HG03342 (cell line): ENCODE measurements at regions not wholly inside any gene's neighbourhood (a gene's known extent, or its start where the extent isn't known, plus 50 kb on each side); places are given as distances from the start of the nearest gene placed in this dataset.

Experiments
- ATAC-seq: cut with Tn5 transposase; IDR thresholded peaks from one replicate; pipeline ENCODE4 v1.9.1; 2021; ENCODE audit warnings: mild to moderate bottlenecking, moderate library complexity; ENCODE audit not compliant: unreplicated experiment

DNA sequence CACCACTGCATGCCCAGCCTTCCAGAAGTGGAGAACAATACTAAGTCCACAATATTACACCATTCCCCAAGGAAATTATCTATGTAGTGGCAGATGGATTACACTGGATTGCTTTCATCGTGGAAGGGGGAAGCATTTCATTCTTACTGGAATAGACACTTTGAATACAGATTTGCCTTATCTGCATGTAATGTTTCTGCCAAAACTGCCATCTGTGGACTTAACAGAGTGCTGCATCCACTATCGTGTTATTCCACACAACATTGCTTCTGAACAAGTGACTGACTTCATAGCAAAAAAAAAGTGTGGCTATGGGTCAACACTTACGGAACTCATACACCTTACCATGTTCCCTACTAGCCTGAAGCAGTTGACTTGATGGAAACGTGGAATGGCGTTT lies 536.9 kb downstream of the BRINP1 start:
- no peak for ATAC-seq

DNA sequence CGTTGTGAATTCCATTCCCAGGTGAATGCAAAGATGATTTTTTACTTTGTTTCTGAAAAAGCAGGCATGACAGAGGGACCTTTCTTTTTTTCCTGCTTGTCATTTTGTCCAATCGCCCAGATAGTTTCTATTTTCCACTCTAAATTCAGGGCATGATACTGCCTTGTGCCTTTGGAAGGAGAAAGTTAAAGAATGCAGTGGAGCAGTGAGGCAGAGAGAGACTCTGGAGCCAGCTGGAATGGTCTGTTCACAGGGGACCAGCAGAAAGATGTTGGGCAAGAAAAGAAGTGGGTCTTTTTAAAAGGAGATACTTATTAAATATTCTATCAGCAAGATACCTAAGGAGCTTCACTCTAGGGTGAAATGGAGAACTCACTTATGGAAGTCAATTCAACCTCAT lies 532.3 kb downstream of the BRINP1 start:
- no peak for ATAC-seq

DNA sequence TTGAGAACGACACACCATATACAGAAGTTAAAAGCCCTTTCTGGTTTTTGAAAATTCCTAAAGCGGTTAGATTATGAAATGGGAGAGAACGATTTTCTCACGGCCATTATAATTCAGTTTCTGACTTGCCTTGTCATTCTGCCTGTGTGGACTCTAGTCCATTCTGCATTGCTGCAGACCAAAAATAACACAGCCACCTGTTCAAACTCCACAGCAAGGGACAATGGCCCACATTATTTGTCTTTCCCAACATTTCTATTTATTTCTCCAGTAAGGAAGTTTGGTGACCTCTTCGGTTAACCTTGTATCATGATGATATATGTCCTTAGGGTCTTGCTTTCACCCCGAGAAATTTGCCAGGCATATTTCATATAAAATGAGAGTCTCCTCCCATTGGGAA lies 497.7 kb downstream of the BRINP1 start:
- no peak for ATAC-seq

DNA sequence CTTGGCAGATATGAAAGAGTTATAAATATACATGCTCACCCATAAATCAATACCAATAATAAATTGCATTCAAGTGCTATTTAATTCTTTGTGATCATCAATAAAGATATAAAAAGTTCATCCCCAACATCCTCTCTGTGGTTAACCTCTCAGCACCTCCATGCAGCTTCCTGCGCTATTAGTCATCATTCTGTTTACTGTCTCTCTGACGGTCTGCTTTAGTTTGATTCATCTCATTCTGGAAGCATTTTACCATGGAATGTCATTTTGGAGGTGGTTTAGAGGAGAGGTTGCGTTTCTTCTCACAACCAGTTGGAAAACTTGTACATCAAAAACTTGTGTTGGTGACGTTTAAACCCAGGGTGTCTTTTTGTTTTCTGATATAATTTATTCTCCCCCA lies 486.6 kb downstream of the BRINP1 start:
- no peak for ATAC-seq

DNA sequence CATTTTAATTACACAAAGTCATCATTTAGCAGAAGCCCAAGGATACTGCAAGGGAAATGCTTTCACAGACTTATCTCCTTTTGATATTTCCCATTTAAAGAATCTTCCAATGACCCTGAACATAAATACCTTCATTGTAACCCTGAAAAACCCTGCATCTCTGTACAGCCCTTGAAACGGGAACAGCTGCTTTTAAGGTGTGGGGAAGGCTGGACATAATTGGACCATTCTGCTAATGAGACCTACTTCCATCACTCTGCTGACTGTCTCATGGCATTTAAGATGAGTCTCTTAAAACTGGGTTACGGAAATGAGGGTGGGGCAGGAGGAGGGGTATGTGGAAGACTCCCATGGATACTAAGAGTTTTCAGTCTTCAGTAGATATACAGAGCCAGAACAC lies 485.8 kb downstream of the BRINP1 start:
- ATAC-seq = no peak

DNA sequence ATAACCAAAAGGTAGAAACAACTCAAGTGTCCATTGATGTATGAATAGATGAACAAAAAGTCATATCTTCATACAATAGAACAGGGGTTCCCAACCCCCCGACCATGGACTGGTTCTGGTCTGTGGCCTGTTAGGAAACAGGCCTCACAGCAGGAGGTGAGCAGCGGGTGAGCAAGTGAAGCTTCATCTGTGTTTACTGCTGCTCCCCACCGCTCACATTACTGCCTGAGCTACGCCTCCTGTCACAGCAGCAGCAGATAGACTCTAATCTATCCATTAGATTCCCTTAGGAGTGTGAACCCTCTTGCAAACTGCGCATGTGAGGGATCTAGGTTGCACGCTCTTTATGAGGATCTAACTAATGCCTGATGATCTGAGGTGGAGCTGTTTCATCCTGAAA lies 478.0 kb downstream of the BRINP1 start:
- no peak for ATAC-seq

DNA sequence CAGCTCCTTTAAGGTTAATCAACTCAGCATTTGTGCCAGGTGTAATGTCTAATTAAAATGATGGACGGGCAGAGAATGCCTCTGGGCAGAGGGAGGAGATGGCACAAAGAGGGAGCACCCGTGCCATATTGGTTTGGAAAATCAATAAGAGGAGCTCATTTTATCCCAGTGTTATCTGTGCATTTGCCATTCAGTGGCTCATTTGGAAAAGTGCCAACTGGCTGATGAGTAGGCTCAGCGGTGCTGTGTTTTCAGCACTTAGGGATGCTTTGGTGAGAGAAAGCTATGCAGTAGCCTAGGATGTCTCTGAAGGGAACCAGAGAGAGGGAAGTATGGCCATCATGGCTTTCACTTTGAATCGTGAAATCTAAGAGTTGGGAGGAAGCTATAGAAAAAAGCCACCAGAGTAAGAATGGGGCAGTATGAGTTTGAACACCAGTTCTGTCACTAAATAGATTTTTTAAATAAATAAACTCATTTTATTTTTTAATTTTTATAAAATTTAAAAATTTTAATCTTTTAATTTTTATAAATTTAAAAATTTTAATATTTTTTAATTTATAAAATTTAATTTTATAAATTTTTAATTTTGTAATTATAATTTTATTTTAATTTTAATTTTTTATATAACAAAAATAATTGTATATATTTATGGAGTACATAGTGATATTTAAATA lies 472.8 kb downstream of the BRINP1 start:
- ATAC-seq = no peak

DNA sequence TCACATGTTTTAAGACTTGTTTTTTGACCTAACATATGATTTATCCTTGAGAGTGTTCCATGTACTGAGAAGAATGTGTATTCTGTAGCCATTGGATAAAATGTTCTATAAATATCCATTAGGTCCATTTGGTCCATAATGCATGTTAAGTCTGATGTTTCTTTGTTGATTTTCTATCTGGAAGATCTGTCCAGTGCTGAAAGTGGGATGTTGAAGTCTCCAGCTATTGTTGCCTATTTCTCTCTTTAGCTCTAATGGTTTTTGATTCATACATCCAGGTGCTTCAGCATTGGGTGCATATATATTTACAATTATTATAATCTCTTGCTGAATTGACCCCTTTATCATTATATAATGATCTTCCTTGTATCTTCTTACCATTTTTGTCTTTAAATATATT lies 451.1 kb downstream of the BRINP1 start:
- no peak for ATAC-seq

DNA sequence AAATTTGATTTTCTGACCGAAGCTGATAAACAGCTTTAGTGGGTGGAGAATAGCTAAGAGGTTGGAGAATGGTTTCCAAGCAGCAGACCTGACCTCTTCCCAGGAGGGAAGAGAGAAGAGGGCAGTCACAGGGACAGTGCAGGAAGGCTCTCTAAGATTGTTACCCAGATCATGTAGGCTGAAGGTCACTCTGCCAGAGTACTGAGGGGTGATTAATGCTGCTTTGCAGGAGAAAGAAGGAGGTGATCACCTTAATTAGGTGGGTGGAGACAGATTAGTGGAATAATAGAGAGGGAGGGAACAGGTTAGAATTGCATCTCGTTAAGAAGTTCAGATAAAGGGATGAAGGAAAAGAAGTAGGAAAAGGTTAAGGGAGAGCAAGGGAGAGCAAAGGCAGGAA lies 440.5 kb downstream of the BRINP1 start:
- ATAC-seq = no peak

DNA sequence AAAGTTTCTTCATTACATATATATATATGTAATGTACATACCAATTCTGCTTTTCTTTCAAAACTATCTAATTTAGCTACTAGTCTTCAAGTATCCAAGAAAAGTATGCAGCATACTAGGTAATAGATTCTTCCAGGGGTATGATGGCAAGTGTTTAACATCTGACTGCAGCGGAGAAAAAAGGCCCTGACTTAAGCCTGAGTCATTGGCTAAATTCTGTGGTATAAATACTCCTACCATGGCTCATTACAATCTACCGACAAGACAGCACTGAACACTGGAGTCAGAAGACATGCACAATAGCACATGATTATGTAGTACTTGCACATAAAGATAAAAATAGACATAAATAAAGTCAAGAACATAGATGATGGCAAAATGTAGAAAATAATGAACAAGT lies 439.9 kb downstream of the BRINP1 start:
- ATAC-seq = no peak

DNA sequence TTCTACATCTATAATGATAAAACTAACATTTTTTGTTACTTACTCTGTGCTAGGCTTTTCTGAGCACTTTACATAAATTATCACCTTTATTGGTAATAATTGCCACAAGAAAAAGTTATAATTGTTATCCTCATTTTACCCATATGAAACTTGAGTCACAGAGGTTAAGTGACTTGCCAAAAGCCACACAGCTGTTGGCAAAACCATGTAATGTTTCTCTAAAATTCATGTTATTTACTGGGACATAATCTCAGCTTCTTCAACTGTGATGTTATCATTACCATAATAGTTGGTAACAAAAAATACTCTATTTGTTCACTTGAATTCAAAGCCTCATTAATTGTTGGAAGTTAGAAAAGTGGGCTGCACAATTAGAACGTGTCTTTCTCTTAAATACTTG lies 437.3 kb downstream of the BRINP1 start:
- ATAC-seq = no peak

DNA sequence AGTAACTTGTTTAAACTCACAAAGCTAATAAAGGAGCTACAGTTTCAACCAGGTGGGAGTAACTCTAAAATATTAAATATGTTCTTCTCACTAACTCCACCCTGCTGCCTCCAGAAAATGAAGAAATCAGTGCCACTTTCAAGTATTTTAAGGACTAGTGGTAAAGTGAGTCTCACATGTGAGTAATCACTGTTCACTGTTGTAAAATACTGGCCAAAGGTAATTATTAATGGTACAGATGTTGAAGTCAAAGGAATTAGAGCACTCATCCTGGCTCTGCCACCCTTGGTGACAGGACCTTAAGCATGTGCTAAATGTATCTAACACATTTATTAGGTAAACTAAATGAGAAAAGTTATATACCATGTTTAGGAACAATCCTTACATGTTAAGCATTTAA lies 430.7 kb downstream of the BRINP1 start:
- no peak for ATAC-seq

DNA sequence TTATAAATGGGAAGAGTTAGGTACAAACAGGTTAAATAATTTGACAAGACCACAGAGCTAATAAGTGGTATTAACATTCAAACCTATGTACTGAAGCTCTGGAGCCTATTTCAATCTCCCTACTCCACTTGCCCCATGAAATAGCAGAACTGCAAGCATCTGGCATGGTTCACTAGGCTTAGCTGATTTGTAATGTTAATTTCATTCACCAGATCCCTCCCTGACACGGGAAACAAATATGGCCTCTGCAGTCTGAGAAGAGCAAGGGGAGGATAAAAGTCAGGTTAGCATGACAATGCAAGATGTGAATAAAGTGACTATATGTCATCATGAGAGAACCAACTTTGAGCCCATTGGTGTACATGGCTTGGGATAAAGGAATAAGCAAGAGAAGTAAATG lies 428.8 kb downstream of the BRINP1 start:
- no peak for ATAC-seq

DNA sequence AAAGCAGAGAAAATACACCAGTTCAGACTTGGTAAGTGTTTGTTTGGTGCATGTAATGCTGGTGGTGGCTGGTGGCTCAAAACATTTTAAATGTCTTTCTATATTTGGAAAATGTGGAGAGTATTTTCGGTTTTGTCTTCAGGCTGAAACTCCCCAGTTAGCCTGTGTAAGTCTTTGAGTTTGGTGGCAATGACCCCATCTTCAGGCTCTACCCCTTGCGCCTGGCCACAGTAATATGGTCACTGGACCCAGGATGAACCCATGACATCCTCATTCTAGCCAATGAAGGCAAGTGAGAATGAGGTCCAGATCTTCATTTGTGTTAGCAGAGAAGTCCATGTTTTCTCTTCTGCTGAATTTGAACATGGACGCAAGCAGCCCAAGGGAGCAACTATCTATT lies 422.6 kb downstream of the BRINP1 start:
- ATAC-seq = no peak

DNA sequence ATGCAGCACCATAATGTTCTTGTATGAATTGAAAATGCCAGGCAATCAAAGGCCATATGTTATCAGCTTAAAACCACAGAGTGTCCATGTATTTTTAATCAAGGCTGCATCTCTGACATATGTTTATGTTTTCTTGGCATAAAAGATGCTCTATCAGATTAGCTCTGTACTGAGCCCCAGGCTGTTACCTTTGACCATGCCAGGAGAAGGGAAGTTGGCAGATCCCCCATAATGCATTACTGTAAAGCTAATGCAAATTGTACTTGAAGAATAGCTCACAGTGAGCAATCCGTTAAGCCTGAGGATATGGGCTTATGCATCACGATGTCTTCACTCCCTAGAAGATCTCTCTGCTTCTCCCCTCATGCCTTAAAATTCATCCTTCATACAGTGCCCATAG lies 414.4 kb downstream of the BRINP1 start:
- no peak for ATAC-seq

DNA sequence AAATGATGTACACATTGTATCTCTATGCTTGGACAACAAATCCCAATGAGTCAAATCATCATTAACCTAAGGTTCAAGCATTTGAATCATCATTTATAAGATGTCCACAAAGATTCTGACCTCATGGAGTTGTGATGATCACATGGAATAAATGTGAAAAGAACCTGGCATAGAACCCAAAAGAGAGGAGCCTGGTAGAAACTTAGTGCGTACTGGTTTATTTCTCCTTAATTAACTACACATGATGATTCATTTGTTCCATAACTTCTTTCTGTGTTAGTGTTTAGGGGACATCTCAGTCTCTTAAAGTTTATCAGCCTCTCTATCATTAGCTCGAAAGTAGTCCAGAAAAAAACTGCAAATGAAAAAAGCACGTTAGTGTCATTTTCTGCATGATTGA lies 411.6 kb downstream of the BRINP1 start:
- no peak for ATAC-seq

DNA sequence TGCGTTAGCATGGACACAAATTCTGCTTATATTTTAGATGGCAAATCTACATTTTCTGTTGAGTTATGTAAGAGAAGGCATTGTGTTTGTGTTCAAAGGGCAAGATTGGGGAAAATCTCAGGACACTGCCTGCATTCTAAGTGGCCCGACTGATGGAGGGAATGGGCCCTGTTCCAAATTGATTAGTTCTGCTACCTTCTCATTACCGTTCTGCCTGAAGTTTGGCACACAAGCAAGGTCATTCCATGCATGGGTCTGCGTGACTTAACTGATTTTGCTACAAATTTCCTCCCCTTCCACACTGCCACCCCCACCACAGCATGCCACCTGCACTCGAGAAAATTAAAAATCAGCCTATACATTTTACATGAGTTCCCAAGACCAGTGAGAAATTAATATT lies 409.9 kb downstream of the BRINP1 start:
- ATAC-seq = no peak

DNA sequence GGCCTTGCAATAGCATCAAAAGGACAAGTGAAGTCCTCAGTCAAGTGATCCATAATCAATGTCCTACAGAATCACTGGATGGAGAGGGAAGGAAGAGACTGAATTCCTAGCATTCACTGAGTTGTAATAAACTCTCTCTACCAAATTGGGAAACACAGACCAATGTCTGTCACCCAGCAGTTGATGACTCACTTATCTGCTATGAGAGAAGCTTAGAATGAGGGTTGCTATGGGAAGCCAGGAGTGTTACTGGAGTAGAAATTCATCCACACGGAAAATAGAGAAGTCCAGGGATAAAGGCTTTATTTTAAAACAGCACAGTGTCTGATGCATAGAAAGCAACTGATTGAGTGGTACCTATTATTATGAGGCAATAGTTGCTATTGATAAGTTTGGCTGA lies 407.4 kb downstream of the BRINP1 start:
- no peak for ATAC-seq

DNA sequence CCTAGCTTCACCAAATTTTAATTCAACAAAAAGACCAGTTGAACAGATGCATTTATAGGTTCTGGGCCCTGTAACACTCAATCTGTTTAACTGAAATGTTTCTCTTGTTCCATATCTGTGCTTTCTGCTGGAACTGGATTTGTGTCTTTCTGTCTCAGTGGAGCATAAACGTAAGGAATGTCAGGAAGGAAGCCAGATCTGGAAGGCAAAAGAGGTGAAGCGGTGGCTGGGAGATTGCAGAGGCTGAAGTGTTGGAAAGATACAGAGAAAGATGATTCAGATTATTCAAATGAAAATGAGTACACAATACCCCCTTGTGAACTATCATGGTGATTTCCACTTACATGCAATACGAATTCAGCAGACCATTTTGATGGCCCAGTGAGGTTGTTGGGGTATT lies 406.8 kb downstream of the BRINP1 start:
- no peak for ATAC-seq

DNA sequence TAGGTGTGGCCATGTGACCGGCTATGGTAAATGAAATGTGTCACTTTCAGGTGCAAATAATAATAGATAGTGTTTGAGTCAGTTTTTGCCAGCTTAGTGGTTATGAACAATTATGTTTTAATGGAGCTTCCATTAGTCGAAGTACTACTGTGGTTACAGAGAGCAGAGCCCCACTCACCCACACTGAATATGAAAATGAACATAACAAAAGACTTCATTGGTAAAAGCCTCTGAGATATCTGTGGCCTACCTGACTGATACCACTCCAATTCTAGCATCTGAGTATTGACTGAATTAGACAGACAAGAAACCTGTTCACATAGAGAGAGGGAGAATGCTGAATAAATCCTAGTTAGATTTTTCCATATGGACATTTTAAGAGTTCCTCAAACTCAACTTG lies 405.6 kb downstream of the BRINP1 start:
- ATAC-seq = no peak

DNA sequence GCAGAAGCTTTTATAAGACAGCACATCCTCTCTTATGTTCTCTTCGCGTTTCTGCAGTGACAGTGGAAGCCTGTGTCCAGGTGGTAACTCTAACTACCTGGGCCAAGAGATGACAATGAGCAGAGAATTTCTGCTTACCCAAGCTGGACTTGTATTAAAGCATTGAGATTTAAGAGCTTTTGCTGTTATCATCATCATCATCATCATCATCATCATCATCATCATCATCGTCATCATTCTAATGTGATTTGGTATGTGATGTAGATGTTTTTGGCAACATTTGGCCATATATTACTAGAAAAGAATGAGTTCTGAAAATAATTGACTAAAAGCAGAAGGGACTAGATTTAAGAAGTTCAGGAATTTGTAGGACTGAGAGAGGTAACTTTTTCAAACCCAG lies 401.3 kb downstream of the BRINP1 start:
- no peak for ATAC-seq

DNA sequence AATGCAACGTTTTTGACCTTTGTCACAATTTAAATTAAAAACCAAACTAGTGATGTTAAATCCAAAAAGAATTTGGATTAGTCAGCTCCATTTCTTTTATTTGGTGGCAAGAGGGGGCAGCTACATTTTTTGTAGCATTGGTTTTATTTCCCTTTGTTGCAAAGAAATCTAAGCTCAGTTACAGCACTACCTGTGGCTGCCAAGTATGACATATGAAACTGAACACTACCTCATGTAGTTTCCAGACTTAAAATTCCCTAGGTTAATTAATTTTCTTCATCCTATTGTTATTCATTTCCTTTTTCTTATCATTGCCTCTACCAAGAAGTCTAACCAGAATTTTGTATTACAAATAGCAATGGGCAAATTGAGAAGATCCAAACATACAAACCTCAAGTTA lies 393.5 kb downstream of the BRINP1 start:
- ATAC-seq = no peak

DNA sequence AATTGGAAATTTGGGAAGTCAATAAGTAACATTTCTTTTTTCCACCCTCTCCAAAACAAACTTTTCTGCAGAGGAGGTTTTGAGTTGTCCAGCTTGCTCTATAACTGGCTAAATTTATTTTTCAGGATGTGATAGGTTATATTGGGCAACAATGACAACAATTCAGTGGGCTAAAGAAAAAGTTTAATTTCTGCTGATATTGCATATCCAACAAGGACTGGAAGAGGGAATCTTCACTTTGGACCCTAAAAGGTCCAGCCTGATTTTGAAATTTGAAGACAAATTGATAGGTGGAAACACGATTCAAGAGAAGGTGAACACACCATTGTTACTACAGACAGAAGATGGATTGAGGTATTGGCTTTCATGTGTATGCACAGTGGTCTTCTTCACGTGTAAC lies 393.1 kb downstream of the BRINP1 start:
- ATAC-seq = no peak

DNA sequence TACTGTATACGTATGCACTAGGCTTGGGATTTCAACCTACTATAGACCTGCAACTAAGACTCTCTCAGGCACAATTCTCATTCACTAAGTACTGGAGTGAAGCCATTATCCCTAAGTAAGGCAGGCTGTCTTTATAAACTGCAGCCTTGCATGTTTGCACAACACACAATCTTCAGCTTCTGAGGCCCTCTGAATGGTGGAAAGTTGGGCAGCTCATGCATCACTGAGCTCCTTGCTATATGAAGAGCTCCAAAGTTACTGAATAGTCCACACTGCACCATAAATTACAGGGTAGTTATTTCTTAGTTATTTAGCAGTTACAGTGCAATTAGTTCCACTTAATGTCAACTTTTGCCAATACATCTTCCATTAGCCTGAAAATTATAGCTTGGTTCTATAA lies 384.6 kb downstream of the BRINP1 start:
- no peak for ATAC-seq
